ENCODE measurements at regions not wholly inside any gene's neighbourhood (a gene's known extent, or its start where the extent isn't known, plus 50 kb on each side); places are given as distances from the start of the nearest gene placed in this dataset.

- Histone ChIP-seq H3K4me1 (peaks cover 5% of the 10 kb centered on the region), H3K4me3 (no peak overlapping the region), H3K36me3 (no peaks in the 10 kb centered on the region), H3K27ac (no peak overlapping the region), H3K9me3 (peaks cover 5% of the 10 kb centered on the region), H3K27me3 (peaks cover 13% of the 10 kb centered on the region)
- no peak for DNase-seq (ENCODE audit: low spot score in 2 of 2)
- TF ChIP-seq POLR2A (IDR thresholded peaks at IDR 0.05) (no peak), EP300 (IDR thresholded peaks at IDR 0.05) (no peak), POLR2AphosphoS5 (IDR thresholded peaks at IDR 0.05) (no peak), CTCF (IDR thresholded peaks at IDR 0.05) (no peak)
These were observed 50.3 kb upstream of the TRIB2 start for GRCh38 chr2:12666445-12666844.

Data from suprapubic skin (tissue), 4 donors.